H1 (cell line): ENCODE measurements at regions not wholly inside any gene's neighbourhood (a gene's known extent, or its start where the extent isn't known, plus 50 kb on each side); places are given as distances from the start of the nearest gene placed in this dataset.

ENCODE experiments used
- CTCF ChIA-PET: fragments of 300-600 bp; sonication (Branson Sonifier 250); formaldehyde crosslinking; loops from one replicate; lab custom pipeline; 2021; ENCODE audit not compliant: partially characterized antibody; lab: Charles Lee
- POLR2A ChIA-PET: fragments of 300-600 bp; sonication (Branson Sonifier 250); formaldehyde crosslinking; loops from one replicate; lab custom pipeline; 2021; ENCODE audit warnings: inconsistent platforms; ENCODE audit not compliant: partially characterized antibody; lab: Charles Lee
- DNase-seq, 2 experiments: peaks; one replicate each; pipeline versions ENCODE4 v3.0.0 to v3.0.0-alpha.2; 2010 to 2022; ENCODE audit warnings: low spot score in 2 of 2, low read depth in 1 of 2, mixed read lengths in 1 of 2
- FAIRE-seq: peaks from 2 replicates; lab custom pipeline; 2011; peaks lifted over from hg19 to GRCh38; lab: Jason Lieb, UNC
- H2AFZ ChIP-seq: 2 replicates; pipeline ENCODE4 v1.8.1; 2012; ENCODE audit warnings: low read length, inconsistent platforms
- H2AK5ac ChIP-seq: 2 replicates; pipeline ENCODE4 v1.6.1; 2013; ENCODE audit warnings: low read depth, low read length
- H2BK120ac ChIP-seq: replicated peaks from 2 replicates; pipeline ENCODE3; 2013; ENCODE audit warnings: low read depth, low read length, inconsistent platforms
- H2BK12ac ChIP-seq: 2 replicates; pipeline ENCODE4 v1.6.1; 2013; ENCODE audit warnings: low read depth, low read length
- H2BK15ac ChIP-seq: 2 replicates; pipeline ENCODE4 v1.6.1; 2013; ENCODE audit warnings: low read length
- H2BK20ac ChIP-seq: 2 replicates; pipeline ENCODE4 v1.6.1; 2013; ENCODE audit warnings: low read length
- H2BK5ac ChIP-seq: 2 replicates; pipeline ENCODE4 v1.6.1; 2013; ENCODE audit warnings: low read depth, low read length
- H3K14ac ChIP-seq: 2 replicates; pipeline ENCODE4 v1.6.1; 2013; ENCODE audit warnings: inconsistent platforms; ENCODE audit not compliant: insufficient read length
- H3K18ac ChIP-seq: 2 replicates; pipeline ENCODE4 v1.6.1; 2013; ENCODE audit warnings: low read length; ENCODE audit errors: extremely low read depth
- H3K23ac ChIP-seq: 2 replicates; pipeline ENCODE4 v1.6.1; 2013; ENCODE audit warnings: inconsistent platforms; ENCODE audit not compliant: insufficient read length
- H3K23me2 ChIP-seq: 2 replicates; pipeline ENCODE4 v1.6.1; 2013; ENCODE audit warnings: low read depth, low read length
- H3K27ac ChIP-seq: 2 replicates; pipeline ENCODE4 v1.6.1; 2011; ENCODE audit warnings: low read depth, low read length, inconsistent platforms
- H3K27me3 ChIP-seq, 4 experiments: replicated peaks in 1 of 4; 1 replicate in 1 of 4; 2 replicates in 3 of 4; pipeline versions ENCODE4 v1.6.1 to v1.8.1; 2011 to 2013; ENCODE audit warnings: low read length in 3 of 4, mild to moderate bottlenecking in 3 of 4, inconsistent platforms in 2 of 4, mixed read lengths in 2 of 4, moderate library complexity in 1 of 4; ENCODE audit not compliant: control insufficient read depth in 3 of 4, insufficient read depth in 3 of 4; ENCODE audit errors: extremely low read depth in 1 of 4
- H3K36me3 ChIP-seq, 4 experiments: 2 replicates each; pipeline versions ENCODE4 v1.6.1 to v1.8.1; 2011 to 2013; ENCODE audit warnings: mild to moderate bottlenecking in 4 of 4, low read length in 3 of 4, moderate library complexity in 2 of 4, control low read depth in 1 of 4, inconsistent platforms in 1 of 4; ENCODE audit not compliant: insufficient read depth in 4 of 4, control insufficient read depth in 2 of 4
- H3K4ac ChIP-seq: replicated peaks from 2 replicates; pipeline ENCODE3; 2013; ENCODE audit warnings: low read length, low read depth, mixed read lengths, inconsistent platforms; ENCODE audit not compliant: insufficient read length
- H3K4me1 ChIP-seq, 4 experiments: replicated peaks in 1 of 4; 1 replicate in 1 of 4; 2 replicates in 3 of 4; pipeline versions ENCODE4 v1.6.1 to v1.8.1; 2011 to 2013; ENCODE audit warnings: low read length in 3 of 4, inconsistent platforms in 2 of 4, mixed read lengths in 1 of 4; ENCODE audit not compliant: insufficient read depth in 4 of 4, control insufficient read depth in 3 of 4
- H3K4me2 ChIP-seq, 2 experiments: 2 replicates each; pipeline versions ENCODE4 v1.6.1 to v1.8.1; 2011 to 2013; ENCODE audit warnings: low read depth in 2 of 2, low read length in 2 of 2, control low read depth in 1 of 2, inconsistent platforms in 1 of 2, mild to moderate bottlenecking in 1 of 2; ENCODE audit not compliant: insufficient read depth in 1 of 2
- H3K4me3 ChIP-seq, 4 experiments: fragments of 200-600, 300-600 bp in 1 of 4; sonication (generic), shearing (Covaris generic), sonication (Bioruptor Twin) in 1 of 4; 2 replicates each; pipeline versions ENCODE4 v1.5.1 to v1.8.1; 2011 to 2016; ENCODE audit warnings: low read length in 4 of 4, low read depth in 3 of 4, control low read depth in 2 of 4, inconsistent platforms in 2 of 4, mild to moderate bottlenecking in 2 of 4, mixed read lengths in 1 of 4, moderate library complexity in 1 of 4; ENCODE audit not compliant: insufficient read depth in 2 of 4; ENCODE audit errors: extremely low read depth in 1 of 4
- H3K56ac ChIP-seq: replicated peaks from 2 replicates; pipeline ENCODE3; 2013; ENCODE audit warnings: low read depth, mild to moderate bottlenecking, mixed read lengths, low read length, inconsistent platforms; ENCODE audit not compliant: insufficient read length
- H3K79me1 ChIP-seq: 2 replicates; pipeline ENCODE4 v1.6.1; 2013; ENCODE audit warnings: low read depth, low read length, control low read depth
- H3K79me2 ChIP-seq, 2 experiments: 2 replicates each; pipeline versions ENCODE4 v1.6.1 to v1.8.1; 2012 to 2013; ENCODE audit warnings: low read length in 2 of 2, mild to moderate bottlenecking in 2 of 2, inconsistent platforms in 1 of 2; ENCODE audit not compliant: insufficient read depth in 2 of 2, control insufficient read depth in 1 of 2
- H3K9ac ChIP-seq, 4 experiments: replicated peaks in 1 of 4; 1 replicate in 1 of 4; 2 replicates in 3 of 4; pipeline versions ENCODE4 v1.6.1 to v1.8.1; 2011 to 2013; ENCODE audit warnings: low read depth in 3 of 4, low read length in 3 of 4, control low read depth in 2 of 4, mild to moderate bottlenecking in 2 of 4, moderate library complexity in 2 of 4, inconsistent platforms in 1 of 4; ENCODE audit errors: extremely low read depth in 1 of 4
- H3K9me3 ChIP-seq, 2 experiments: 2 replicates each; pipeline versions ENCODE4 v1.6.1 to v1.8.1; 2012 to 2013; ENCODE audit warnings: mild to moderate bottlenecking in 2 of 2, moderate library complexity in 2 of 2, control low read depth in 1 of 2, inconsistent platforms in 1 of 2, low read depth in 1 of 2, low read length in 1 of 2, mixed read lengths in 1 of 2; ENCODE audit not compliant: insufficient read depth in 2 of 2
- H4K20me1 ChIP-seq, 2 experiments: replicated peaks in 1 of 2; 2 replicates each; pipeline versions ENCODE3 to v1.8.1; 2011 to 2013; ENCODE audit warnings: inconsistent platforms in 2 of 2, low read length in 2 of 2, mild to moderate bottlenecking in 1 of 2; ENCODE audit not compliant: insufficient read depth in 2 of 2, control insufficient read depth in 1 of 2
- H4K5ac ChIP-seq: 2 replicates; pipeline ENCODE4 v1.6.1; 2013; ENCODE audit warnings: low read length, low read depth, mixed read lengths, inconsistent platforms; ENCODE audit not compliant: insufficient read length
- H4K8ac ChIP-seq: 2 replicates; pipeline ENCODE4 v1.8.0; 2013; ENCODE audit warnings: mild to moderate bottlenecking, moderate library complexity, low read length, inconsistent platforms; ENCODE audit not compliant: insufficient read depth; ENCODE audit errors: extremely low read depth
- H4K91ac ChIP-seq: replicated peaks from 2 replicates; pipeline ENCODE3; 2013; ENCODE audit warnings: low read length, mixed read lengths, inconsistent platforms; ENCODE audit not compliant: insufficient read length
- WGBS, 2 experiments: shearing (Covaris generic) in 1 of 2; methylation state at CpG; one replicate each; pipeline versions ENCODE4 v1.1.6 to v1.1.7; 2013 to 2015; ENCODE audit warnings: low lambda C conversion rate in 2 of 2, mixed read lengths in 2 of 2, inconsistent platforms in 1 of 2, low coverage in 1 of 2, missing lambda C conversion rate in 1 of 2; ENCODE audit not compliant: insufficient replicate concordance in 2 of 2, insufficient coverage in 1 of 2, insufficient read length in 1 of 2; ENCODE audit errors: extremely low coverage in 1 of 2, missing lambda C conversion rate in 1 of 2; 5-methylcytosine and 5-hydroxymethylcytosine counted together

GRCh38 chr2:177029901-177030300 is 182.7 kb upstream of the HNRNPA3 start:
- Histone ChIP-seq H2BK120ac (no peak overlapping the region), H2BK20ac (no peak overlapping the region), H3K4me2 (no peak overlapping the region), H4K91ac (no peak overlapping the region), H3K36me3 (no peaks in the 10 kb centered on the region), H3K4me1 (peaks cover 0 to 9% (median 0%) of the 10 kb centered on the region in 4 experiments; a peak in 1 of 7 replicates), H2BK15ac (no peak overlapping the region), H3K27ac (no peak overlapping the region), H3K14ac (no peak overlapping the region), H3K4me3 (no peak overlapping the region), H4K20me1 (no peaks in the 10 kb centered on the region), H2AK5ac (no peak overlapping the region), H3K9me3 (no peaks in the 10 kb centered on the region), H3K4ac (no peak overlapping the region), H3K9ac (no peak overlapping the region), H2BK5ac (no peak overlapping the region), H3K18ac (no peak overlapping the region), H3K23ac (no peak overlapping the region), H4K5ac (no peak overlapping the region), H2BK12ac (no peak overlapping the region), H3K27me3 (no peaks in the 10 kb centered on the region), H3K23me2 (no peaks in the 10 kb centered on the region; the same call in 1 of the 2 replicates), H3K56ac (no peak overlapping the region), H4K8ac (no peak overlapping the region), H3K79me2 (no peaks in the 10 kb centered on the region), H2AFZ (no peak overlapping the region), H3K79me1 (no peaks in the 10 kb centered on the region)
- FAIRE-seq (no peak), DNase-seq (no peak)
- ChIA-PET POLR2A (interaction anchor here (0.7 kb wide), 1 partner anchor 909 kb away, joined by 3 read pairs; no protein-coding TSS in a partner anchor), CTCF (interaction anchor here (0.8 to 2.2 kb wide), 2 partner anchors 27 to 119 kb away, joined by 3 to 15 read pairs; no protein-coding TSS in a partner anchor)
- WGBS, 2 experiments = 87% methylated on average over 2 of the region's 2 CpGs; no CpG with 5 or more reads in 1 of the 2 experiments
